K562 (cell line): ENCODE measurements at regions not wholly inside any gene's neighbourhood (a gene's known extent, or its start where the extent isn't known, plus 50 kb on each side); places are given as distances from the start of the nearest gene placed in this dataset.
A peak's percentile ranks its signal among the peaks of the same experiment; 100 is the strongest.

ENCODE experiments used
- C11orf30 ChIP-seq: fragments of 450-650 bp; IDR thresholded peaks from 2 replicates; pipeline ENCODE4 v1.6.1; 2016; ENCODE audit warnings: low read depth, mild to moderate bottlenecking
- CBX3 ChIP-seq, 2 experiments: IDR thresholded peaks; 1 replicate in 1 of 2; 2 replicates in 1 of 2; pipeline ENCODE4 v1.6.1; 2012; ENCODE audit warnings: inconsistent platforms in 2 of 2, low read length in 2 of 2, borderline replicate concordance in 1 of 2, control low read depth in 1 of 2
- DPF2 ChIP-seq: fragments of 450-650 bp; IDR thresholded peaks from 2 replicates; pipeline ENCODE4 v1.6.1; 2016
- ELF1 ChIP-seq: fragments of 200-800 bp; sonication (Bioruptor generic); IDR thresholded peaks from 2 replicates; pipeline ENCODE4 v1.6.1; 2016; ENCODE audit warnings: missing genetic modification characterization, missing compliant biosample characterization
- GTF2E2 ChIP-seq: fragments of 200-800 bp; sonication (Bioruptor generic); IDR thresholded peaks from 2 replicates; pipeline ENCODE4 v1.6.1; 2016; ENCODE audit warnings: missing genetic modification characterization, missing compliant biosample characterization
- IFI16 ChIP-seq: fragments of 250-450 bp; sonication (Bioruptor Pico); IDR thresholded peaks from 2 replicates; pipeline ENCODE4 v2.1.2; 2022; ENCODE audit warnings: mild to moderate bottlenecking, inconsistent platforms
- JUN ChIP-seq, 2 experiments: sonication (generic) in 1 of 2; formaldehyde crosslinking in 1 of 2; IDR thresholded peaks; 2 replicates each; pipeline versions ENCODE4 v1.6.1 to v1.8.0; 2012 to 2022; ENCODE audit warnings: borderline replicate concordance in 2 of 2, mild to moderate bottlenecking in 2 of 2, improper control_type of control experiment in 1 of 2, low read depth in 1 of 2, low read length in 1 of 2, missing genetic modification reagents in 1 of 2
- MXI1 ChIP-seq: IDR thresholded peaks from 2 replicates; pipeline ENCODE4 v1.6.1; 2011; ENCODE audit warnings: low read depth, mild to moderate bottlenecking, improper control_type of control experiment, low read length
- NFE2 ChIP-seq: IDR thresholded peaks from 2 replicates; pipeline ENCODE4 v1.6.1; 2014; ENCODE audit warnings: antibody characterized with exemption, low read depth
- NKRF ChIP-seq: fragments of 450-650 bp; IDR thresholded peaks from 2 replicates; pipeline ENCODE4 v1.6.1; 2016; ENCODE audit warnings: borderline replicate concordance
- PHTF2 ChIP-seq: fragments of 250-450 bp; sonication (Bioruptor Pico); IDR thresholded peaks from 2 replicates; pipeline ENCODE4 v1.5.0; 2021; ENCODE audit warnings: mild to moderate bottlenecking
- POU5F1 ChIP-seq: fragments of 150-350 bp; IDR thresholded peaks from 2 replicates; pipeline ENCODE4 v1.6.1; 2014; ENCODE audit warnings: borderline replicate concordance, low read length, low read depth, mild to moderate bottlenecking; ENCODE audit not compliant: partially characterized antibody
- RBFOX2 ChIP-seq: fragments of 200-400 bp; formaldehyde crosslinking; IDR thresholded peaks from 2 replicates; pipeline ENCODE4 v1.6.1; 2017; ENCODE audit warnings: low read depth, mild to moderate bottlenecking, low read length, moderate library complexity
- RBM25 ChIP-seq: fragments of 200-400 bp; formaldehyde crosslinking; IDR thresholded peaks from 2 replicates; pipeline ENCODE4 v1.6.1; 2018; ENCODE audit warnings: low read length, low read depth, moderate library complexity; ENCODE audit not compliant: severe bottlenecking
- RCOR1 ChIP-seq, 2 experiments: IDR thresholded peaks; 2 replicates each; pipeline ENCODE4 v1.6.1; 2012; ENCODE audit warnings: low read depth in 2 of 2, low read length in 2 of 2, borderline replicate concordance in 1 of 2, improper control_type of control experiment in 1 of 2
- REST ChIP-seq, 2 experiments: fragments of 450-650 bp; formaldehyde crosslinking in 1 of 2; IDR thresholded peaks; 2 replicates each; pipeline versions ENCODE4 v1.4.0 to v1.6.1; 2014 to 2020; ENCODE audit warnings: mild to moderate bottlenecking in 2 of 2, borderline replicate concordance in 1 of 2, low read depth in 1 of 2
- TRIM24 ChIP-seq, 2 experiments: fragments of 450-650 bp; IDR thresholded peaks; 2 replicates each; pipeline ENCODE4 v1.6.1; 2016
- ZNF212 ChIP-seq: fragments of 450-650 bp; formaldehyde crosslinking; IDR thresholded peaks from 2 replicates; pipeline ENCODE4 v1.4.0; 2020; ENCODE audit warnings: mild to moderate bottlenecking
- ZNF316 ChIP-seq: fragments of 450-650 bp; IDR thresholded peaks from 2 replicates; pipeline ENCODE4 v1.6.1; 2016

GRCh38 chr3:72224804-72225509 lies 440.0 kb upstream of the PROK2 start (continued):
- TF ChIP-seq NKRF (no peak), REST (IDR thresholded peaks at IDR 0.05; ENCODE audit: borderline replicate concordance) (no peak), REST (CRISPR knock-in tag; IDR thresholded peaks at IDR 0.05; ENCODE audit: low read depth) (no peak), MXI1 (no peak), JUN (IDR thresholded peaks at IDR 0.05; ENCODE audit: borderline replicate concordance, low read depth, low read length) (0 out of 2 replicates have a peak, but pooled peaks have one; percentile 11), JUN (CRISPR knock-in tag; IDR thresholded peaks at IDR 0.05; ENCODE audit: borderline replicate concordance) (no peak), TRIM24 (IDR thresholded peaks at IDR 0.05) (peak; percentile 96 to 98), ZNF212 (CRISPR knock-in tag) (no peak), C11orf30 (peak; percentile 28; the same call in 1 of the 2 replicates), RBM25 (peak; percentile 11), ELF1 (tag) (peak; percentile 34; the same call in 1 of the 2 replicates), ZNF316 (peak; percentile 49; the same call in 1 of the 2 replicates), IFI16 (CRISPR knock-in tag) (no peak), RBFOX2 (no peak), POU5F1 (no peak), GTF2E2 (no peak), PHTF2 (no peak), DPF2 (peak; percentile 59), NFE2 (peak; percentile 51), RCOR1 (IDR thresholded peaks at IDR 0.05; ENCODE audit: borderline replicate concordance in 1 of 2, low read depth in 2 of 2, low read length in 2 of 2) (0 out of 4 replicates have a peak, but pooled peaks of 1 of the 2 experiments have one; percentile 4), CBX3 (IDR thresholded peaks at IDR 0.05; ENCODE audit: borderline replicate concordance in 1 of 2, low read length in 2 of 2) (peak in 1 of 2 experiments; percentile 99; a peak in 2 of 3 replicates)
